HG03066 (cell line): ENCODE measurements at regions not wholly inside any gene's neighbourhood (a gene's known extent, or its start where the extent isn't known, plus 50 kb on each side); places are given as distances from the start of the nearest gene placed in this dataset.
"Not testable (repeated sequence)": the region's sequence is repeated elsewhere in the genome, so short reads cannot be mapped to it uniquely, and the experiment has no call there.

ENCODE experiments used
- ATAC-seq: cut with Tn5 transposase; IDR thresholded peaks from one replicate; pipeline ENCODE4 v1.9.1; 2021; ENCODE audit warnings: low read depth; ENCODE audit not compliant: unreplicated experiment

- ATAC-seq: not testable (repeated sequence)
These were observed 66.2 kb upstream of the PAPPA2 start for GRCh38 chr1:176396604-176397395.

- no peak for ATAC-seq
These were observed 71.4 kb upstream of the PAPPA2 start for GRCh38 chr1:176391621-176392020.

GRCh38 chr1:176384841-176385240 lies 78.1 kb upstream of the PAPPA2 start:
- no peak for ATAC-seq

DNA sequence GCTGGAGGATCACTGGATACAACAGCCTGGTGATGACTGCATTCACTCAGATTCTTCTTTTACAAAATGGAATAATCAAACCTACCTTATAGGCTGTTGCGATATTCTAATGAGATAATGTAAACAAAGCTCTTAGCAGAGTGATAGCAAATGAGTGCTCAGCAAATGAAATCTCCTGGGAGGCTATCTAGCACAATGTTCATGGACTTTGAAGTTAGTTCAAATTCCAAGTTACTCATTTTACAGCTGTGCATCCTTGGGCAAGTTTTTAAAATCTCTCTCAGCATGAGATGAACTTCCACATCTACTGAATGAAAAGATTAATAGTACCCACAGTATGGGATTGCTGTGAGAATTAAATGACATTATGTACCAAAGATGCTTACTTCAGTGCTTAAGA lies 80.8 kb upstream of the PAPPA2 start:
- no peak for ATAC-seq

- ATAC-seq: no peak
These were observed 83.2 kb upstream of the PAPPA2 start for GRCh38 chr1:176379626-176380339.

DNA sequence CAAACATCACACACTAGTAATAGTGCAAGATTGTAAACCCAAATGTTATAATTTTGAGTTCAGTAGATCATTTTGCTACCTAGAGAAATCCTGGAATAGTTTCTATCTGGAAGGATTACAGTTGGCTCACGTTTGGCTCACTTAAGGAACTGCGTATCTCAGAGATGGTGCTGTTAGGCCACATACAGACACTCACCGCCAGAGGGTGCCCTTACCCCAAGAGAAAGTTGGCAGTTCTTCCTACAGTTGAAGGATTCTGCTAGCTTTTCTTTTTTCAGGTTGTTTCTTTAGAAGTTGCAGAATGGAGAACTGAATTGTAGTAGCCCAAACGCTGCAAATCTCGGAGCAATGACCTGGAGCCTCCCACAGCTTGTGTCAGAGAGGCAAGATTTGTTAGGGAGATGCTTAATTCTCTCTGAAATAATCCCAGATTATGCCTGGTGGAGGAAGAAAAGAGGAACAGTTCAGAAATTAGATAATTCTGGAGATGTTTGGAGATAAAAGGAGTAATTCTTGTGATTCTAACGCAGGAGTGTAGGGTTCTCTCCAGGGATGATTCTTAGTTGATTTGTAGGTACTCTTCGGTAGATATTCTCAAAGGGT lies 87.9 kb upstream of the PAPPA2 start:
- peak; percentile 82 for ATAC-seq

DNA sequence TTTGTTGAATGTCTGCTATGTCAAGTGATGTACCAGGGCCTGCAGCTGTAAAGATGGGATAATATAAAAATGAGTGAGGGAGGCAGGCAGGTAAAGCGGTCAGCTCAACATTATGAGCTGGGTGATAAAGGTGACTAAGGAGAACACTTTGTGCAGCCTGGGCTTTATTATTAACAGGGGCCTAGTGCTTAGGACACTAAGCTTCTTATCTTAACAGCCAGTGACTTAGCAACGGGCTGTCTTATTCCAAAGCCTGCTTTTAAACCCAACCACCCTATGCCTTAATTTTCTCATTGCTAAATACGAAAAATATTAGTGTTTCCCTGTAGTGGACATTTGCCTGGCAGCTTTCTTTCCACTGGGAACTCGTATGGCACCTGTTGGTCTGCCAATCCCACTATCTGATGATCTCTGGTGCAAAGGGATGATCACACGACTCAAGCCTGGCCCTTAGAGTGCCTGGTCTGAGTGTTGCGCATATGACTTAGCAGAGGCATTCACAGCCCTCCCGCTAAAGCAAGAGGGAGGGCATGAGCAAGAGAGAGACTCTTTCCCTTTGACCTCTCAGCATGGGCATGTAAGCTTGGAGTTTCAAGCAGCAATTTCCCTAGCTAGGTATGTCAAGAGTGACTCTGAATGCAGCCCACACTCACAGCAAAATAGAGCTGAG lies 98.6 kb upstream of the PAPPA2 start:
- no peak for ATAC-seq

- ATAC-seq: not testable (repeated sequence)
These were observed 113.8 kb upstream of the PAPPA2 start for GRCh38 chr1:176349135-176349715.

- ATAC-seq: no peak
These were observed 121.3 kb upstream of the PAPPA2 start for GRCh38 chr1:176341656-176342055.

DNA sequence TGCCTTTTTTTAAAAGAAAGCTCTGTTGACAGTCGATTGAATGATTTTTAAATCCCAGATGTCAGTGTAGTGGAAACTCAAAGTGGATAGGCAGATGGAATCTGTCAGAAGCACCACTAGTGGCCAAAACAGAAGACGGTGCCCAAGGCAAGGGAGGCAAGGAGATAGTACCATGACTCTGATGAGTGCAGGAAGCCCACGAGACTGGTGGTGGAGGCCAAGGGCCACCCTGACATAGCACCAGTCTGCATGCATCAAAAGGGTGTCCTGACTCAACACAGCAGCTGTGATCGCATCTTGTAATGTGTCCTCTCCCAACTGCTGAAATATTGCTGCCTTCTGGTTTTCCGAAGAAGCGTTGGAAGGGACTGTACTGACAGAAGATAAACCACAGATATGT lies 124.1 kb upstream of the PAPPA2 start:
- ATAC-seq: no peak

GRCh38 chr1:176330782-176331181 lies 123.7 kb upstream of the COP1 start:
- ATAC-seq: no peak

GRCh38 chr1:176325664-176326063 lies 118.6 kb upstream of the COP1 start:
- no peak for ATAC-seq

DNA sequence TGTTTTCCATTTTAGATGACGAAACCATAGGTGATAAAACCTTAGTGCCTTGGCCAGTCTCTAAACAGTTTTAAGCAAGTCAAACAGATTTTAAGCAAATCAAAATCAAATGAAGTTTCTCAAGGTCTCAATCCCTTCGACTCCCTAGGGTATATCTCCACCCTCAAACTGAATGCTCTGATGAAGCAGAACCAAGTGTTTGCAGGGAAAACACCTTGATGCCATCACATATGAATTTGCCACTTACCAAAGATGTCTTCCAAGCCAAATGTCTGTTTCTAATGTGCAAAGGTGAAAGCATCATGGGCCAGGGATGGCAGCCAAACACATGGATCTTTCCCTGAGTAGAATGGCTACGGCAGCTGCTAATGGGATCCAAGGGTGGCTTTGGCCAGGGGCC lies 116.4 kb upstream of the COP1 start:
- ATAC-seq: no peak

DNA sequence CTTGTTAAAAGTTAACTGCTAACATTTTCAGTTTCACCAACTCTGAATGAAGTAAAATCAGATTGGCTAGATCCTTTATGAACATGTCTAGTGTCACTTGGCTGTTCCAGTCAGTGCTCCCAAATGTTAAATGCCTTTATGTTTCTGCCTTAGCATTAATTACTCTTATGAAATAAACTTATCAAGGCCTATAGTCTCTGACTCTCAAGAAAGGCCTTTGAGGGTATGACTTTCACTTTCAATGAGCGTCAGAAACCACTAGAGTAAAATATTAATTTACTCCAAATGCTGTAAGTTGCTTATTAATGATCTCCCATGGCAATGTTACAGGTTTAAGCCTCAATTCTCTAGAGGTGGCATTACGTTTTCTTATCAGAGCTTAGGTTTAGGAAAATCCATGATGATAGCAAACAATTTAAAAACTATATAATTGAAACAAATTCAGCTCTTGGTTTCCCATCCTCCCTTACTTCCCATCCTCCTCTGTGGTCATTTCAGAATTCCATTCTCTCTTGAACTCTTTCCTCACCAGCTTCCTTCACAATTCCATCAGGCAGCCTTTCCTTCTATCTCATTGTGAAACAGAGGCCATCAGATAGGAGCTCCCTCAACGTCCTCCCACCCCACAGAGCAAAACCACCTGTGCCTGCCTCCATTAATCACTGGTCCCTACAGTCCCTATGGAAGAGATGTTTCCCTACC lies 108.6 kb upstream of the COP1 start:
- no peak for ATAC-seq

GRCh38 chr1:176296602-176297001 lies 89.5 kb upstream of the COP1 start:
- not testable (repeated sequence) for ATAC-seq

DNA sequence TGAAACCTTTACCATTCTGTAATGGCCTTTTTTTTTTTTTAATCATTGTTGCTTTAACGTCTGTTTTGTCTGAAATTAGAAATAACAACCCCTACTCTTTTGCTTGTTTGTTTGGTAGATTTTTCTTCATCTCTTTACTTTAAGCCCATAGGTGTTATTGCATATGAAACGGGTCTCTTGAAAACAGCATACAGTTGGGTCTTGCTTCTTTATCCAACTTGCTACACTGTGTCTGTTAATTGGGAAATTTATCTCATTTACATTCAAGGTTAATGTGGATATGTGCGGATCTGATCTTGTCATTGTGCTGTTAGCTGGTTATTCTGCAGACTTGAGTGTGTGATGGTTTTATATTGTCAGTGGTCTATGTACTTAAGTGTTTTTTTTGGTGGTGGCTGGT lies 78.9 kb upstream of the COP1 start:
- ATAC-seq: no peak

DNA sequence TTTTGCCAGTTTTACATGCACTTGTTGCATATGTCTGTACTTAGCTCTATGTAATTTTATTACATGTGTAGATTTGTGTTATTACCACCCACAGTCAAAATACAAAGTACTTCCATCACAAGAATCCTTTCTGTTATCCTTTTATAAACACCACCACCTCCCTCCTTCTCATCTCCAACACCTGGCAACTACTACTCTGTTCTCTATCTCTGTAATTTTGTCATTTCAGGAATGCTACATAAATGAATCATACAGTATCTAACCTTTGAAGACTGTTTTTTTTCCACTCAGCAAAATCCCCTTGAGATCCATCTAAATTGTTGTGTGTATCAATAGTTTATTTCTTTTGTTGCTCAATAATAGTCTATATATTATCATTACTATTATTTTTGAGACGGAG lies 64.5 kb upstream of the COP1 start:
- ATAC-seq: no peak
